ENCODE measurements at regions not wholly inside any gene's neighbourhood (a gene's known extent, or its start where the extent isn't known, plus 50 kb on each side); places are given as distances from the start of the nearest gene placed in this dataset.

GRCh38 chrX:39397561-39398199 is 596.4 kb downstream of the MID1IP1 start:
- no peak overlapping the region for H3K4me3 ChIP-seq (ENCODE audit: low read depth, low read length)
- no peak for DNase-seq (ENCODE audit: low read depth)
- TF ChIP-seq, protein P1, sequence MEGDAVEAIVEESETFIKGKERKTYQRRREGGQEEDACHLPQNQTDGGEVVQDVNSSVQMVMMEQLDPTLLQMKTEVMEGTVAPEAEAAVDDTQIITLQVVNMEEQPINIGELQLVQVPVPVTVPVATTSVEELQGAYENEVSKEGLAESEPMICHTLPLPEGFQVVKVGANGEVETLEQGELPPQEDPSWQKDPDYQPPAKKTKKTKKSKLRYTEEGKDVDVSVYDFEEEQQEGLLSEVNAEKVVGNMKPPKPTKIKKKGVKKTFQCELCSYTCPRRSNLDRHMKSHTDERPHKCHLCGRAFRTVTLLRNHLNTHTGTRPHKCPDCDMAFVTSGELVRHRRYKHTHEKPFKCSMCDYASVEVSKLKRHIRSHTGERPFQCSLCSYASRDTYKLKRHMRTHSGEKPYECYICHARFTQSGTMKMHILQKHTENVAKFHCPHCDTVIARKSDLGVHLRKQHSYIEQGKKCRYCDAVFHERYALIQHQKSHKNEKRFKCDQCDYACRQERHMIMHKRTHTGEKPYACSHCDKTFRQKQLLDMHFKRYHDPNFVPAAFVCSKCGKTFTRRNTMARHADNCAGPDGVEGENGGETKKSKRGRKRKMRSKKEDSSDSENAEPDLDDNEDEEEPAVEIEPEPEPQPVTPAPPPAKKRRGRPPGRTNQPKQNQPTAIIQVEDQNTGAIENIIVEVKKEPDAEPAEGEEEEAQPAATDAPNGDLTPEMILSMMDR (conservative IDR thresholded peaks at IDR 0.05; ENCODE audit: low read depth, low read length), result no peak

- DNase-seq (ENCODE audit: low read depth), result no peak
- H3K4me3 ChIP-seq (ENCODE audit: low read depth, low read length), result no peak overlapping the region
- TF ChIP-seq, protein P1 (conservative IDR thresholded peaks at IDR 0.05; ENCODE audit: low read depth, low read length), result no peak
Measured at GRCh38 chrX:39398215-39398962, 597.1 kb downstream of the MID1IP1 start.

DNA sequence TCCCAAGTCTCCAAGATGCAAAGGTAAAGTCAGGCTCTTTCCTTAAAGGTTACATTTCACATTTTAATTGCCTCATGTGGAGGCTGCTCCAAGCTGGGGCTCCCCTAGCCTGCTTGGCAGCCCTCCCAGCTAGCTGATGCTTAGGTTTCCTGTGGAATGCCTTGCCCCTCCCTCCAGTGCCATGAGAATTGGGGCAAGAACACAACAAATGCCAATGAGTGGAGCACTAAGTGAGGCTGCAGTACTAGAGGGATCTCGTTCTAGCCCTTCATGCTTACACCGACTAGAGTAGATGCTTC is 597.7 kb downstream of the MID1IP1 start:
- no peak for DNase-seq (ENCODE audit: low read depth)
- no peak overlapping the region for H3K4me3 ChIP-seq (ENCODE audit: low read depth, low read length)
- TF ChIP-seq, protein P1 (conservative IDR thresholded peaks at IDR 0.05; ENCODE audit: low read depth, low read length), result no peak

DNA sequence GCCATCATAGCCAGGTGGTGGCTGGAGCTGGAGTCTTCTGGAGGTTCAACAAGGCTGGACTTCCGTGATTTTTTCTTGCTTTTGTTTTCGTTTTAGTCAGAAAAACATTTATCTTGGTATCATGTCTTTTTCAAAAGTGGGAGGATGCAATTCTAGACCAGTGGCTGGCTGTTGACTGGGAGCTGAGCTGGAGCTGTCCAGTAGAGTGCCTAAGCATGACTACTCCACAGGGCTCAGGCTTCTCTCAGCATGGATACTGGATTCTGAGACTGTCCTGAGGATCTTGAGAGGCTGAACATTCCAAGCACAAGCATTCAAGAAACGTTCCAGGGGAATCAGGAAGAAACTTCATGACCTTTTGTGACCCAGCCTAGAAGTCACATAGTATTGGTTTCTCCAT is 598.1 kb downstream of the MID1IP1 start:
- H3K4me3 ChIP-seq (ENCODE audit: low read depth, low read length), result no peak overlapping the region
- DNase-seq (ENCODE audit: low read depth), result no peak
- TF ChIP-seq, protein P1 (conservative IDR thresholded peaks at IDR 0.05; ENCODE audit: low read depth, low read length), result no peak

DNA sequence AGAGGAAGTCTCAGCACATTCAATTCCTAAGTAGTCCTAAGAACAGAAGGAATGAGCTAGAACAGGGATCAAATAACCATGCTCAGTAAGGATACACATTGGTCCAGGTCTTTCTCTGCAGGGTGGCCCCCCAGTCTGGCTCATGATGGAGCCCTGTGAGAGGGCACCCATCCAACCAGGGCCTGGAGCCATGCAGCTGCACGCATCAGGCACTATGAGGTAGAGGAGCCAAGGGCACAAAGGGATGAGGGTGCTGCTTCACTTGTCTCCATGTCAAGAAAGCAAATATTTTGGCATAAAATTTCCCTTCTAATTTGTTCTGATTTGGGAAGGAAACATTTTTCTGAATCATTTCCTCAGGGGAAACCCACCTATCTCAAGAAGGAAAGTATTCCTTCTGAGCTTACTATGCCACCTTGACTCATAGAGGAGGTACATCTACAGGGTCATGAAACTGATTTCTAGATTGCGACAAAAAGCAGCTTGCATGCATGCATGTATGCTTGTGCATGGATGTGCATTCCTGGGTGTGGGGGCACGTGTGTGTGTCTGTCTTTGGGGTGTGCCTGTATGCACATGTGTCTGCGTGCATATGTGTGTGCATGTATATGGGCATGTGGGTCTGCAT is 600.3 kb downstream of the MID1IP1 start:
- no peak overlapping the region for H3K4me3 ChIP-seq (ENCODE audit: low read depth, low read length)
- TF ChIP-seq, protein P1 (conservative IDR thresholded peaks at IDR 0.05; ENCODE audit: low read depth, low read length), result no peak
- DNase-seq (ENCODE audit: low read depth), result no peak

GRCh38 chrX:39402158-39402557 is 600.9 kb downstream of the MID1IP1 start:
- no peak for DNase-seq (ENCODE audit: low read depth)
- no peak overlapping the region for H3K4me3 ChIP-seq (ENCODE audit: low read depth, low read length)
- TF ChIP-seq, protein P1 (conservative IDR thresholded peaks at IDR 0.05; ENCODE audit: low read depth, low read length), result no peak

Data from choroid plexus epithelial cell (primary cell).